SH-SY5Y (cell line): ENCODE measurements at regions not wholly inside any gene's neighbourhood (a gene's known extent, or its start where the extent isn't known, plus 50 kb on each side); places are given as distances from the start of the nearest gene placed in this dataset.

ENCODE experiments used
- GATA2 ChIP-seq: IDR thresholded peaks from 2 replicates; pipeline ENCODE4 v1.6.1; 2011; ENCODE audit warnings: mild to moderate bottlenecking, low read depth, low read length
- GATA3 ChIP-seq: IDR thresholded peaks from 2 replicates; pipeline ENCODE4 v1.6.1; 2011; ENCODE audit warnings: low read depth, mild to moderate bottlenecking, low read length, moderate library complexity

DNA sequence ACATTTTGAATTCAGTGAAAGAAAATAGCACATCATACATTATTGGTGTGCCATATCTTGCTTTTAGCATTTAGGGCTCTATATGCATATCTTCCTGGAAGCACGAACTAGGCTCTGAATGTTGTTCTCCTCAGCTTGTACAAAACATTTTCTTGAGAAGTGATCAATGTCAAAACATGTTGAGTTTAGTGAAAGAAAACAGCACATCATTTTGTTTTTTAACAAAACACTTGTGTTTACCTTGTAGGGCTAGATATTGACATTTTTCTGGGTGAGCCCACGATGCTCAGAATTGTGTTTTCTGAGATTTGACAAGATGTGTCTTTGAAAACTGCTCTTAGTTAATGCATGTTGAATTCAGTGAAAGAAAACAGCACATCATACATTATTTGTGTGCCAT is 81.0 kb downstream of the ASCL4 start:
- TF ChIP-seq GATA2 (no peak), GATA3 (no peak)
